MM.1S (cell line): ENCODE measurements at regions not wholly inside any gene's neighbourhood (a gene's known extent, or its start where the extent isn't known, plus 50 kb on each side); places are given as distances from the start of the nearest gene placed in this dataset.

ENCODE experiments used
- DNase-seq: peaks from one replicate; pipeline ENCODE4 v3.0.0-alpha.2; 2015
- H2AFZ ChIP-seq: fragments of 300-600 bp; sonication (generic); 2 replicates; pipeline ENCODE4 v1.6.0; 2016; ENCODE audit warnings: antibody characterized with exemption, low read length
- H3F3A ChIP-seq: fragments of 300-600 bp; sonication (generic); 2 replicates; pipeline ENCODE4 v1.6.1; 2016; ENCODE audit warnings: mild to moderate bottlenecking, antibody characterized with exemption, low read length, moderate library complexity, mixed read lengths; ENCODE audit not compliant: insufficient read depth
- H3K27ac ChIP-seq: fragments of 300-600 bp; sonication (generic); 2 replicates; pipeline ENCODE4 v1.5.1; 2016; ENCODE audit warnings: mild to moderate bottlenecking, low read length
- H3K27me3 ChIP-seq: fragments of 300-600 bp; sonication (generic); replicated peaks from 2 replicates; pipeline ENCODE4 v1.6.0; 2016; ENCODE audit warnings: low read length; ENCODE audit not compliant: insufficient read depth
- H3K36me3 ChIP-seq: fragments of 300-600 bp; sonication (generic); replicated peaks from 2 replicates; pipeline ENCODE4 v1.6.1; 2016; ENCODE audit warnings: mild to moderate bottlenecking, low read length, mixed read lengths; ENCODE audit not compliant: insufficient read depth
- H3K4me1 ChIP-seq: fragments of 300-600 bp; sonication (generic); 2 replicates; pipeline ENCODE4 v1.6.1; 2016; ENCODE audit warnings: low read length, mixed read lengths
- H3K4me2 ChIP-seq: fragments of 300-600 bp; sonication (generic); 2 replicates; pipeline ENCODE4 v1.6.0; 2016; ENCODE audit warnings: low read depth, low read length
- H3K4me3 ChIP-seq: fragments of 300-600 bp; sonication (generic); 2 replicates; pipeline ENCODE4 v1.5.1; 2016; ENCODE audit warnings: low read length, mixed read lengths
- H3K79me2 ChIP-seq: fragments of 300-600 bp; sonication (generic); 2 replicates; pipeline ENCODE4 v1.6.1; 2016; ENCODE audit warnings: mixed run types, low read length, mixed read lengths
- H3K9ac ChIP-seq: fragments of 300-600 bp; sonication (generic); 2 replicates; pipeline ENCODE4 v1.6.1; 2016; ENCODE audit warnings: low read length, mixed read lengths
- H3K9me2 ChIP-seq: fragments of 300-600 bp; sonication (generic); replicated peaks from 2 replicates; pipeline ENCODE4 v1.6.1; 2016; ENCODE audit warnings: mild to moderate bottlenecking, low read length, mixed read lengths; ENCODE audit not compliant: insufficient read depth
- H3K9me3 ChIP-seq: fragments of 300-600 bp; sonication (generic); replicated peaks from 2 replicates; pipeline ENCODE4 v1.6.1; 2016; ENCODE audit warnings: mild to moderate bottlenecking, low read length, mixed read lengths; ENCODE audit not compliant: insufficient read depth
- H4K20me1 ChIP-seq: fragments of 300-600 bp; sonication (generic); 2 replicates; pipeline ENCODE4 v1.6.1; 2016; ENCODE audit warnings: mild to moderate bottlenecking, low read length, moderate library complexity, mixed read lengths; ENCODE audit not compliant: insufficient read depth
- EZH2 ChIP-seq: fragments of 300-600 bp; sonication (generic); optimal IDR thresholded peaks from 2 replicates; pipeline ENCODE3; 2017; ENCODE audit warnings: low read depth, mild to moderate bottlenecking, antibody characterized with exemption, low read length, mixed read lengths
- EZH2phosphoT487 ChIP-seq: fragments of 300-600 bp; sonication (generic); IDR thresholded peaks from 2 replicates; pipeline ENCODE4 v1.6.1; 2018; ENCODE audit warnings: antibody characterized with exemption, low read length
- TF ChIP-seq, protein P1 (sequence below): fragments of 300-600 bp; sonication (generic); IDR thresholded peaks from 2 replicates; pipeline ENCODE4 v1.5.1; 2016; ENCODE audit warnings: antibody characterized with exemption, low read length, mixed read lengths

- TF ChIP-seq, protein P1, sequence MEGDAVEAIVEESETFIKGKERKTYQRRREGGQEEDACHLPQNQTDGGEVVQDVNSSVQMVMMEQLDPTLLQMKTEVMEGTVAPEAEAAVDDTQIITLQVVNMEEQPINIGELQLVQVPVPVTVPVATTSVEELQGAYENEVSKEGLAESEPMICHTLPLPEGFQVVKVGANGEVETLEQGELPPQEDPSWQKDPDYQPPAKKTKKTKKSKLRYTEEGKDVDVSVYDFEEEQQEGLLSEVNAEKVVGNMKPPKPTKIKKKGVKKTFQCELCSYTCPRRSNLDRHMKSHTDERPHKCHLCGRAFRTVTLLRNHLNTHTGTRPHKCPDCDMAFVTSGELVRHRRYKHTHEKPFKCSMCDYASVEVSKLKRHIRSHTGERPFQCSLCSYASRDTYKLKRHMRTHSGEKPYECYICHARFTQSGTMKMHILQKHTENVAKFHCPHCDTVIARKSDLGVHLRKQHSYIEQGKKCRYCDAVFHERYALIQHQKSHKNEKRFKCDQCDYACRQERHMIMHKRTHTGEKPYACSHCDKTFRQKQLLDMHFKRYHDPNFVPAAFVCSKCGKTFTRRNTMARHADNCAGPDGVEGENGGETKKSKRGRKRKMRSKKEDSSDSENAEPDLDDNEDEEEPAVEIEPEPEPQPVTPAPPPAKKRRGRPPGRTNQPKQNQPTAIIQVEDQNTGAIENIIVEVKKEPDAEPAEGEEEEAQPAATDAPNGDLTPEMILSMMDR, result no peak
- no peak for TF ChIP-seq EZH2
- TF ChIP-seq EZH2phosphoT487, result no peak
- Histone ChIP-seq H4K20me1 (no peaks in the 10 kb centered on the region), H3K27me3 (no peaks in the 10 kb centered on the region), H3K4me1 (no peaks in the 10 kb centered on the region), H3K4me2 (no peak overlapping the region), H3K9ac (no peak overlapping the region), H3K27ac (no peak overlapping the region), H2AFZ (no peak overlapping the region), H3K79me2 (no peaks in the 10 kb centered on the region), H3F3A (no peaks in the 10 kb centered on the region), H3K4me3 (no peak overlapping the region), H3K36me3 (no peaks in the 10 kb centered on the region), H3K9me3 (no peaks in the 10 kb centered on the region), H3K9me2 (no peaks in the 10 kb centered on the region)
- DNase-seq, result no peak
Measured at GRCh38 chr5:44565902-44566301, 176.7 kb upstream of the FGF10 start.

DNA sequence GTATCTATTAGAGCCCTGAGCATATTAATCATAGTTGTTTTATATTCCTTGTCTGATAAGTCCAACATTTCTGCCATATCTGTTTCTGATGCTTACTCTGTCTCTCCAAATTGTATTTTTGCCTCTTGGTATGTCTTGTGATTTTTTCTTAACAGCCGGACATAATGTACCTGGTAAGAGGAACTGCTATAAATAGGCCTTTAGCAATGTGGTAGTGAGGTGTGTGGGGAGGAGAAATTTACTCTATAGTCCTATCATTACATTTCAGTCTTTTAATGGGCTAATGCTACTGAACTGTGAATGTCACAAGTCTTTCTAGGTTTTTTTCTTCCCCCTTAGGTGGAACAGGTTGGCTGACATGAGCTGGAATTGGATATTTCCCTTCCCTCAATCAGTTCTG lies 176.1 kb upstream of the FGF10 start:
- H3K9me3 ChIP-seq, result no peaks in the 10 kb centered on the region
- no peak overlapping the region for H3K4me2 ChIP-seq
- no peak for DNase-seq
- no peak overlapping the region for H2AFZ ChIP-seq
- no peaks in the 10 kb centered on the region for H4K20me1 ChIP-seq
- H3F3A ChIP-seq, result no peaks in the 10 kb centered on the region
- no peak overlapping the region for H3K9ac ChIP-seq
- no peaks in the 10 kb centered on the region for H3K9me2 ChIP-seq
- H3K36me3 ChIP-seq, result no peaks in the 10 kb centered on the region
- no peaks in the 10 kb centered on the region for H3K79me2 ChIP-seq
- H3K27ac ChIP-seq, result no peak overlapping the region
- no peaks in the 10 kb centered on the region for H3K4me1 ChIP-seq
- H3K4me3 ChIP-seq, result no peak overlapping the region
- no peak for TF ChIP-seq EZH2phosphoT487
- TF ChIP-seq, protein P1, result no peak
- TF ChIP-seq EZH2, result no peak
- H3K27me3 ChIP-seq, result no peaks in the 10 kb centered on the region

- Histone ChIP-seq H3K79me2 (no peaks in the 10 kb centered on the region), H4K20me1 (no peaks in the 10 kb centered on the region), H2AFZ (no peak overlapping the region), H3K4me3 (no peak overlapping the region), H3K27ac (no peak overlapping the region), H3F3A (no peaks in the 10 kb centered on the region), H3K27me3 (no peaks in the 10 kb centered on the region), H3K9me2 (no peaks in the 10 kb centered on the region), H3K4me1 (no peaks in the 10 kb centered on the region), H3K9me3 (no peaks in the 10 kb centered on the region), H3K4me2 (no peak overlapping the region), H3K9ac (no peak overlapping the region), H3K36me3 (no peaks in the 10 kb centered on the region)
- no peak for TF ChIP-seq EZH2phosphoT487
- no peak for TF ChIP-seq EZH2
- no peak for DNase-seq
Measured at GRCh38 chr5:44546286-44546685, 157.1 kb upstream of the FGF10 start.

GRCh38 chr5:44543511-44543910 lies 154.3 kb upstream of the FGF10 start:
- H3K79me2 ChIP-seq, result no peaks in the 10 kb centered on the region
- H3K9me2 ChIP-seq, result no peaks in the 10 kb centered on the region
- H2AFZ ChIP-seq, result no peak overlapping the region
- H3F3A ChIP-seq, result no peaks in the 10 kb centered on the region
- no peak overlapping the region for H3K9ac ChIP-seq
- H3K36me3 ChIP-seq, result no peaks in the 10 kb centered on the region
- DNase-seq, result no peak
- TF ChIP-seq EZH2phosphoT487 (no peak), EZH2 (no peak)
- TF ChIP-seq, protein P1, result no peak
- H3K4me2 ChIP-seq, result no peak overlapping the region
- no peaks in the 10 kb centered on the region for H3K27me3 ChIP-seq
- no peak overlapping the region for H3K4me3 ChIP-seq
- no peaks in the 10 kb centered on the region for H3K9me3 ChIP-seq
- H3K4me1 ChIP-seq, result no peaks in the 10 kb centered on the region
- no peak overlapping the region for H3K27ac ChIP-seq
- H4K20me1 ChIP-seq, result no peaks in the 10 kb centered on the region
